Activated T-helper 1 cell treated with anti-CD3 and anti-CD28 coated beads, Interleukin-12 subunit alpha, Interleukin-12 subunit beta, Interleukin-2, Interleukin-4 antibody, amounts not matched to agents 30 ng/mL and 10 ng/mL and 1 ng/mL, durations not matched to agents 14 hours and 24 hours and 36 hours (primary cell): ENCODE measurements at regions not wholly inside any gene's neighbourhood (a gene's known extent, or its start where the extent isn't known, plus 50 kb on each side); places are given as distances from the start of the nearest gene placed in this dataset.
"Not testable (repeated sequence)": the region's sequence is repeated elsewhere in the genome, so short reads cannot be mapped to it uniquely, and the experiment has no call there.

Experiments
- DNase-seq: peaks from one replicate; pipeline ENCODE4 v3.0.0; 2021; ENCODE audit warnings: low spot score
- H3K27ac Mint-ChIP-seq: one replicate; pipeline ENCODE4 v1.8.0; 2021; ENCODE audit warnings: mild to moderate bottlenecking, mixed read lengths
- H3K27me3 Mint-ChIP-seq: one replicate; pipeline ENCODE4 v1.8.0; 2022; ENCODE audit warnings: mild to moderate bottlenecking, moderate library complexity, mixed read lengths; ENCODE audit not compliant: insufficient read depth
- H3K36me3 Mint-ChIP-seq: one replicate; pipeline ENCODE4 v1.8.0; 2021; ENCODE audit warnings: low read depth, mixed read lengths
- H3K4me1 Mint-ChIP-seq: one replicate; pipeline ENCODE4 v1.8.0; 2021; ENCODE audit warnings: low read depth, mixed read lengths
- H3K4me3 Mint-ChIP-seq: one replicate; pipeline ENCODE4 v1.8.0; 2021; ENCODE audit warnings: mild to moderate bottlenecking, moderate library complexity, mixed read lengths
- H3K9me3 Mint-ChIP-seq: one replicate; pipeline ENCODE4 v1.8.0; 2021; ENCODE audit warnings: mixed read lengths
- intact Hi-C: fragments of 100-400 bp; cut with micrococcal nuclease; formaldehyde crosslinking; loops from one replicate; pipeline ENCODE4 v1.15.1; 2024

GRCh38 chr2:192513575-192513974, 318.8 kb upstream of the TMEFF2 start:
- intact Hi-C loops, result no loop called here
- H3K27me3 Mint-ChIP-seq, result no peaks in the 10 kb centered on the region
- H3K9me3 Mint-ChIP-seq, result no peaks in the 10 kb centered on the region
- no peak overlapping the region for H3K4me3 Mint-ChIP-seq
- DNase-seq, result no peak
- H3K27ac Mint-ChIP-seq, result no peak overlapping the region
- no peaks in the 10 kb centered on the region for H3K36me3 Mint-ChIP-seq
- no peaks in the 10 kb centered on the region for H3K4me1 Mint-ChIP-seq

DNA sequence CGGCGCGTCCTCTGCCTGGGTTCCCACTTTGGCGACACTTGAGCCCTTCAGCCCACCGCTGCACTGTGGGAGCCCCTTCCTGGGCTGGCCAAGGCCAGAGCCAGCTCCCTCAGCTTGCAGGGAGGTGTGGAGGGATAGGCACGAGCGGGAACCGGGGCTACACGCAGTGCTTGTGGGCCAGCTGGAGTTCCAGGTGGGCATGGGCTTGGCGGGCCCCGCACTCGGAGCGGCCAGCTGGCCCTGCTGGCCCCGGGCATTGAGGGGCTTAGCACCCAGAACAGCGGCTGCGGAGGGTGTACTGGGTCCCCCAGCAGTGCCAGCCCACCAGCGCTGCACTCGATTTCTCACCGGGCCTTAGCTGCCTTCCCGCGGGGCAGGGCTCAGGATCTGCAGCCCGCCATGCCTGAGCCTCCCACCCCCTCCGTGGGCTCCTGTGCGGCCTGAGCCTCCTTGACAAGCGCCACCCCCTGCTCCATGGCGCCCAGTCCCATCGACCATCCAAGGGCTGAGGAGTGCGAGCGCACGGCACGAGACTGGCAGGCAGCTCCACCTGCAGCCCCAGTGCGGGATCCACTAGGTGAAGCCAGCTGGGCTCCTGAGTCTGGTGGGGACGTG, 313.2 kb upstream of the TMEFF2 start:
- H3K4me1 Mint-ChIP-seq, H3K9me3 Mint-ChIP-seq, H3K36me3 Mint-ChIP-seq, H3K4me3 Mint-ChIP-seq, intact Hi-C loops, H3K27ac Mint-ChIP-seq, DNase-seq, H3K27me3 Mint-ChIP-seq: not testable (repeated sequence)

- no peaks in the 10 kb centered on the region for H3K36me3 Mint-ChIP-seq
- peaks cover 11% of the 10 kb centered on the region for H3K4me1 Mint-ChIP-seq
- intact Hi-C loops, result no loop called here
- H3K9me3 Mint-ChIP-seq, result no peaks in the 10 kb centered on the region
- H3K27ac Mint-ChIP-seq, result no peak overlapping the region
- DNase-seq, result no peak
- H3K4me3 Mint-ChIP-seq, result no peak overlapping the region
- no peaks in the 10 kb centered on the region for H3K27me3 Mint-ChIP-seq
Observed at GRCh38 chr2:192500550-192501200, 305.9 kb upstream of the TMEFF2 start.

GRCh38 chr2:192499476-192499875, 304.7 kb upstream of the TMEFF2 start:
- H3K36me3 Mint-ChIP-seq, result no peaks in the 10 kb centered on the region
- intact Hi-C loops, result loop anchor here (10.0 kb wide), 1 partner anchor 1685 kb away; no protein-coding TSS in a partner anchor
- no peak for DNase-seq
- no peaks in the 10 kb centered on the region for H3K9me3 Mint-ChIP-seq
- H3K4me1 Mint-ChIP-seq, result peaks cover 11% of the 10 kb centered on the region
- H3K27me3 Mint-ChIP-seq, result no peaks in the 10 kb centered on the region
- H3K27ac Mint-ChIP-seq, result no peak overlapping the region
- no peak overlapping the region for H3K4me3 Mint-ChIP-seq

GRCh38 chr2:192498747-192499146, 304.0 kb upstream of the TMEFF2 start:
- intact Hi-C loops, result loop anchor here (10.0 kb wide), 1 partner anchor 1684 kb away; no protein-coding TSS in a partner anchor
- Mint-ChIP-seq H3K9me3 (no peaks in the 10 kb centered on the region), H3K36me3 (no peaks in the 10 kb centered on the region), H3K4me1 (peaks cover 11% of the 10 kb centered on the region), H3K27me3 (no peaks in the 10 kb centered on the region), H3K27ac (no peak overlapping the region), H3K4me3 (no peak overlapping the region)
- DNase-seq, result no peak

DNA sequence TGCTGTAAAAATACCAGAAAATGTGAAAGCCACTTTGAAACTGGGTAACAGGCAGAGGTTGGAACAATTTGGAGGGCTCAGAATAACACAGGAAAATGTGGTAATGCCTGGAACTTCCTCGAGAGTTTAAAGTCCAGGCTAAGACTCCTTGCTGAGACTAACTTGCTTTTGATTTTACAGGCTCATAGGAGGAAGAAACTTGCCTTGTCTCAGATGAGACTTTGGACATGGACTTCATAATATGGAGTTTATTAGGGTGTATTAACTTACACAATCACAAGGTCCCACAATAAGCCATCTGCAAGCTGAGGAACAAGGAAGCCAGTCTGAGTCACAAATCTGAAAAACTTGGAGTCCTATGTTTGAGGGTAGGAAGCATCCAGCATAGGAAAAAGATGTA, 293.4 kb upstream of the TMEFF2 start:
- H3K27ac Mint-ChIP-seq, H3K36me3 Mint-ChIP-seq, intact Hi-C loops, H3K4me3 Mint-ChIP-seq, H3K4me1 Mint-ChIP-seq, DNase-seq, H3K27me3 Mint-ChIP-seq, H3K9me3 Mint-ChIP-seq: not testable (repeated sequence)

GRCh38 chr2:192487636-192488035, 292.9 kb upstream of the TMEFF2 start:
- Mint-ChIP-seq H3K9me3 (no peaks in the 10 kb centered on the region), H3K36me3 (no peaks in the 10 kb centered on the region), H3K27ac (no peak overlapping the region), H3K4me3 (no peak overlapping the region), H3K27me3 (no peaks in the 10 kb centered on the region), H3K4me1 (no peaks in the 10 kb centered on the region)
- intact Hi-C loops, result no loop called here
- DNase-seq, result no peak

DNA sequence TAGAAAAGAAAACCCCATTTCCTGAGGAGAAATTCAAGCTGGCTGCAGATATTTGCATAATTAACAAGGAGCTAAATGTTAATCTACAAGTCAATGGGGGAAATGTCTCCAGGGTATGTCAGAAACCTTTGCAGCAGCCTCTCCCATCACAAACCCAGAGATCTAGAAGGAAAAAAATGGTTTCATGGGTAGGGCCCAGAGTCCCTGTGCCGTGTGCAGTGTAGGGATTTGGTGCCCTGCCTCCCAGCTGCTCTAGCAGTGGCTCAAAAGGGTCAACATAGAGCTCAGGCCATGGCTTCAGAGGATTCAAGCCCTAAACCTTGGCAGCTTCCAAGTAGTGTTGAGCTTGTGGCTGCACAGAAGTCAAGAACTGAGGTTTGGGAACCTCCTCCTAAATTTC, 290.2 kb upstream of the TMEFF2 start:
- no peaks in the 10 kb centered on the region for H3K27me3 Mint-ChIP-seq
- H3K9me3 Mint-ChIP-seq, result no peaks in the 10 kb centered on the region
- intact Hi-C loops, result no loop called here
- H3K27ac Mint-ChIP-seq, result no peak overlapping the region
- no peaks in the 10 kb centered on the region for H3K36me3 Mint-ChIP-seq
- H3K4me3 Mint-ChIP-seq, result no peak overlapping the region
- DNase-seq, result no peak
- no peaks in the 10 kb centered on the region for H3K4me1 Mint-ChIP-seq

GRCh38 chr2:192480984-192481383, 286.3 kb upstream of the TMEFF2 start:
- Mint-ChIP-seq H3K9me3 (no peaks in the 10 kb centered on the region), H3K27ac (no peak overlapping the region), H3K4me3 (no peak overlapping the region), H3K36me3 (no peaks in the 10 kb centered on the region), H3K27me3 (no peaks in the 10 kb centered on the region), H3K4me1 (no peaks in the 10 kb centered on the region)
- intact Hi-C loops, result no loop called here
- no peak for DNase-seq

GRCh38 chr2:192473331-192473730, 278.6 kb upstream of the TMEFF2 start:
- no peak for DNase-seq
- Mint-ChIP-seq H3K9me3 (no peaks in the 10 kb centered on the region), H3K36me3 (no peaks in the 10 kb centered on the region), H3K4me3 (no peak overlapping the region), H3K4me1 (no peaks in the 10 kb centered on the region), H3K27ac (no peak overlapping the region), H3K27me3 (no peaks in the 10 kb centered on the region)
- intact Hi-C loops, result no loop called here

- Mint-ChIP-seq H3K9me3 (no peaks in the 10 kb centered on the region), H3K4me1 (no peaks in the 10 kb centered on the region), H3K27ac (no peak overlapping the region), H3K27me3 (no peaks in the 10 kb centered on the region), H3K4me3 (no peak overlapping the region), H3K36me3 (no peaks in the 10 kb centered on the region)
- DNase-seq, result no peak
- intact Hi-C loops, result no loop called here
Observed at GRCh38 chr2:192471982-192472381, 277.2 kb upstream of the TMEFF2 start.

DNA sequence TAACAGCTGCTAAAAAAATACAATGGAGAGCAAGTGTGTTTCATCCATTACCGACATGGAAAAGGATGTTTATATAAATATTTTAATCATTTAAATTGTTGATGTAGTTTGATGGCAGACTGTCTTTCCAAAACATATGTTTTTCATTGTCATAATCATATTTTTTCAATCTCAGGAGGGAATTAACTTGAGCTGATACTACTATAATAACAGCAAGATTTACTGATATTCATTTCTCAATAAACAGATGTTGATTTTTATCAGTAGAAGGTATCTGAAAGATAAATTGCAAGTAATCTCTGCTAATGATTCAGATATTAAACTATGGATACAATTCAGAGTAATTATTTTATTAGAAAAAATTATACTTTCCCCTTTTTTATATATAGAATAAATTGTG, 274.9 kb upstream of the TMEFF2 start:
- Mint-ChIP-seq H3K9me3 (no peaks in the 10 kb centered on the region), H3K4me3 (no peak overlapping the region), H3K27ac (no peak overlapping the region), H3K27me3 (no peaks in the 10 kb centered on the region), H3K4me1 (no peaks in the 10 kb centered on the region), H3K36me3 (no peaks in the 10 kb centered on the region)
- intact Hi-C loops, result no loop called here
- DNase-seq, result no peak

GRCh38 chr2:192467953-192468660, 273.4 kb upstream of the TMEFF2 start:
- no peak for DNase-seq
- Mint-ChIP-seq H3K36me3 (no peaks in the 10 kb centered on the region), H3K9me3 (no peaks in the 10 kb centered on the region), H3K4me3 (no peak overlapping the region), H3K4me1 (no peaks in the 10 kb centered on the region), H3K27ac (no peak overlapping the region), H3K27me3 (no peaks in the 10 kb centered on the region)
- intact Hi-C loops, result no loop called here
